NCI-H82 (cell line): ENCODE measurements at regions not wholly inside any gene's neighbourhood (a gene's known extent, or its start where the extent isn't known, plus 50 kb on each side); places are given as distances from the start of the nearest gene placed in this dataset.
"Not testable (repeated sequence)": the region's sequence is repeated elsewhere in the genome, so short reads cannot be mapped to it uniquely, and the experiment has no call there.

Experiments
- DNase-seq: peaks from one replicate; lab custom pipeline; 2025; lab: John Stamatoyannopoulos, UW

DNA sequence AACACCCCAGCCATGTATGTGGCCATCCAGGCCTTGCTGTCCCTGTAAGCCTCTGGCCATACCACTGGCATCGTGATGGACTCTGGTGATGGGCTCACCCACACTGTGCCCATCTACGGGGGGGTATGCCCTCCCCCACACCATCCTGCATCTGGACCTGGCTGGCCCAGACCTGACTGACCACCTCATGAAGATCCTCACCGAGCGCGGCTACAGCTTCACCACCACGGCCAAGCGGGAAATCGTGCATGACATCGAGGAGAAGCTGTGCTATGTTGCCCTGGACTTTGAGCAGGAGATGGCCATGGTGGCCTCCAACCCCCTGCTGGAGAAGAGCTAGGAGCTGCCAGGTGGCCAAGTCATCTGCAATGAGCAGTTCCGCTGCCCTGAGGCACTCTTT lies 80.4 kb upstream of the ZCCHC2 start:
- DNase-seq = no peak

DNA sequence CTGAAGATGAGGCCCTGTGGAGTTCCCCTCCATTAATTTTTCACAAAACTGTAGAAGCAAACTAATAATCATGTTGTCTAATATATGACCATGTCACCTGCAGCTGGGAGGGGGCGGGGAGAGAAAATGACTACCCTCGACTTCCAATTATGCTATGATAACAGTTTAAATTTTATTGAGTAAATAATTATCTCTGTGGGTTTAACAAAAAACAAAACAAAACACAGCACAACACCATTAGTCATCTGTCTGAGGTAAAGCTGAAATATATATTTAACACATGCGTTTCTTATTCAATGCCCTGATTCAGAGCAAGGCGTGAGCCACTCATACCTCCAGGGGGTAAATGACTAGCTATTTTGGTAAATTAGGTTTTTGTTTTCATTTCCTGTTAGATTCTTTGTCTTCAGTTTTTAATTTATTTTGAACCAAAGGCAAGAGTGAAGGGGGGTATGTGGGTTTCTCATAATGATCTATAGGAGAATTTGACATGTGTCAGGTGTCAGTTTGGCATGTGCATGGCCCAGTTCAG lies 77.4 kb upstream of the ZCCHC2 start:
- DNase-seq = no peak

DNA sequence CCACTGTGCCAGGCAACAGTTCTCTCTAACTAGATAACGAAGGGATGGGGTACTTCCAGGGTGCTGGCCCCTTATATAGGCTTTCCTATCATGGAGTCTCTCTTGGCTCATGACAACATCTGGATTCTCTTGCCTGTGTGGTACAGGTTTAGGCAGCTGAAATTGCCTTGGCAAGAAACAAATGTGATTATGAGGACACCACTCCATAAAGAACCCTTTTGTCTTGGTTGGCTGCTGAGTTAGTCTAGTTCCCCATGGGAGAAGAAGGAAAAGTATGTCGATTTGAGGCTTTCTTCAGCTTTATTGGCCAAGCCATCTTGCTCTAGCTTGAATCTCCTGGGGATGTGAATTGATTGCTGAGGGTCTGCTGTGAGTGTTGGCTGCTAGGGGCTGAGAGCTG lies 76.3 kb upstream of the ZCCHC2 start:
- no peak for DNase-seq

DNA sequence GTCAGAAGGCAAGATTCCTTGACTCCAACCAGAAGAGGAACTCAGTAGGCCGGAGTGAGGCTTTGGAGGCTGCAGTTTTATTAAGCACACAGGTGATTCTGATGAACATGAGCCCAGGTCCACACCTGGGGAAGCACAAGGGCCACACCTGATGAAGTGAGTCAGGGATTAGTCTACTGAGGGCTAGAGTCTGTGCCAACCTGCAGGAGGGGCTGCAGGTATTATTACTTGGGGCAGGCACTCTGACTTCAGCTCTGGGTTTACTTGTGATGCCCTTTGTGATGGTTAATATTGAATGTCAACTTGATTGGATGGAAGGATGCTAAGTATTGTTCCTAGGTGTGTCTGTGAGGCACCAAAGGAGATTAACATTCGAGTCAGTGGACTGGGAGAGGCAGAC lies 75.2 kb upstream of the ZCCHC2 start:
- DNase-seq = no peak

DNA sequence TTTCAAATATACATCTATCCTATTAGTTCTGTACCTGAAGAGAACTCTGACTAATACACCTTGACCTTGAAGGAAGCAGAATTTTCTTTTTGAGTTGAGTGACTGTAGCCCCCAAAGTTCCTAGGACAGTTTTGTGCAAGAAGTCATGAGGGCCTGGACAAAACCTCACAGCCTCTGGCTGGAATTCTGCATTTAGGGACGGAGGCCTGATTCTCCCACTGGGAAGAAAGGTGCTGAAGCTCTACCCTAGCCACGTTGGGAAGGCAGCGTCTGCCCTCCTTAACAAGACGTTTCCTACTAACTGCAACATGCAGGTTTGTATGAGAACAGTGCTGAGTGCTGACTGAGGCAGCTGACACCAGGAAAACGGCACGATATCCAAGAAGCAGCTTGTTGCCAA lies 74.4 kb upstream of the ZCCHC2 start:
- DNase-seq = no peak

DNA sequence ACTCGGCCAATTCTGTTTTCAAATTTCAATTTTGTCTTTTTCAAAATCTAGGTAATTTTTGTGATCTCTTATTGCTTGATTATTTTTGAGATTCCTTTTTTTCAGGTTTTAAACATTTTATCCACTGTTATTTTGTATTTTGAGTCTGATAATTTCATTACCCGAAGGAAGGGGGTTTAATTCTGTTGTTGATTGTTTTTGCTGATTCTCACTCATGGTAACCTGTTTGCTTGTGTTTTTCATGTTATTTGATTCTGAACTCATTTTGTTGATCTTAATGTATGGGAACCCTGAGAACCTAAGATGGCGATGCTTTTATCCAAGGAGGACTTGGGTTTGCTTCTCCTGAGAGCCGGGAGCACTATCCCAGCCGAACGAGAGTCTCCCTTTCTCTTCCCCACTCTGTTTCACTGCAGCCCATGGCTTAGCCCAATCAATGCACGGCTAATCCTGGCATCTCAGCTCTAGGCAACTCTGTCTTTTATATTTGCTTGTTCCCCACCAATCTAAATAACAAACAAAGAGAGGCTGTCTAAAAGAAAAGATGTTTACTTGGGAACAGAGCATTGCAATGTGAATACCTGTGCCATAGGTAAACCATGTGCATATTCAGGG lies 73.2 kb upstream of the ZCCHC2 start:
- no peak for DNase-seq

DNA sequence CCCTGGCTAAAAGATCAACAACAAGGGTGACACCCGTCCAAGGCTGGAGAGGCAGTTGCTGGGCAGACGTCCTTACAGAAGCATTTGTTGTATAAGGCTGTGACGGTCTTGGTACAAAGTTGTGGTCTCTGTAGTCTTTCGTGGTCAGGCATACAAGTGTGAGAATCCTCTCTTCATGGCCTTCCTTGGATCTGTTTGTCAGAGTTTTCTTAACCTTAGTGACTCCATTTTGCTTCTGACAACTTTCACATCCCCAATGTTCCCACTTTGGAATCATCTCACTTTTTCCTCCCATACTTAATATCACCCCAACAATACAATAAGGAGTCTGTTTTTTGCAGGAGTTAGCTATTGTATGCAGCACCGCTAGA lies 72.7 kb upstream of the ZCCHC2 start:
- no peak for DNase-seq

DNA sequence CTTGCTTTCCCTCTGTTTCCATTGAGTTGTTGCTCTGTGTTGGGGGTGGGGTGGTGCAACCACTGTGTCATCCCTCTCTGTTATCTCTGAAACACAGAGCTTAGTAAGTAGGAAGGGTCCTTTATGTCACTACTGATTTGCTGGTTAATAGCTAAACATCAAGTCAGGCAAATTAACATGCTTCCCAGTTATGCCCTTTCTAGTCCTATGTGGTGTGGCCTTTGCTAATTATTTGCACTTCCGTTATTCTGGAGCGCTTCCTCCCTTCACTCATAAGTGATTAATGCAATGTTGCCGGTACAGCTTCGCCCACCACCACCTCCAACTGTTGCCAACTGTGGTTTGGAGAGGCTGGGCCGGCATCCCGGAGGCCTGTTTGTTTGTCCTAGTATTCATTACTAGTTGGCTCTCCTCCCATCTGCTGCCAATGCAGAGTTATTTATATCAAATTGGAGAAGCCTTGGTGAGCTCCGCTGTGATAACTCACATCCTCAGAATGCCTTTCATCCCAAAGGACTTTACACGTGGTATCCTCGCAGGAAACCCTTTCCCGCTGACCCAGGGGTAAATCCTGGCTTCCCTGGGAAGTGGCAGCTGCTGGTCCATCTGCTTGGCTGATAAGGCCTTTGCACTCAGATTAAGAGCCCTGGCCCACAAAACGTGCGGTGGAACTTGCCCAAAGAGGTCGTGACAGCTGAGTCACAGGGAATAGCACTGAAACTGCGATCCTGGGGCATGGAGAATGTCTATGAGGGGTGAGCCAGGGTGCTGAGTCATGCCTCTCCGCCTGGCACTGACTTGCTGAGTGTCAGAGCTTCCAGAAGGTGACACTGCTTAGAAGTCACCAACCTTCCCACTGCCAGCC lies 72.0 kb upstream of the ZCCHC2 start:
- peak; percentile 95 for DNase-seq

DNA sequence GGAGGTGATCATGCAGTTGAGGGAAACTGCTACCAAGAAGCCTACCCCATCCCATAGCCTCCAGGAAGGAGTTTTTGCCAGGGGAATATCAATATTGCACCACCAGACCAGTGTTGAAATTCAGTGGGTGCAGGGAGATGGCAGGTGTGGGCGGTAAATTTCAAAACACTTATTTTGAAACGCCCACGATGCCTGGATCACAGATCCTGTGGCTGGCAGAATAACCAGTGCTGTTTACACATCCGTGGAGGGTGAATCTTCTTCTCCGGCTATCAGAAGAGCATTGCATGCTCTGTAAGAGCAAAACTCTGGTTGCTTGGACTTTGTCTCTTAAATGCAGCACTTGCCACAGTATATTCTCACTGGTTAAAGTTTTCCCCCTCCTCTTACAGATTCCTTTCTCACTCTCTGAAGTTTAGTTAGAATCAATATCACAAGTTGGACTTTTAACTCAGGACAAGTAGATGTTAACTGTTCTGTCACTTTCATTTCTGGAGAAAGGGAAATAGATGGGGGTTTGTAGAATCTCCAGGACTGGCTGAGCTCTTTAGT lies 70.5 kb upstream of the ZCCHC2 start:
- DNase-seq = no peak

DNA sequence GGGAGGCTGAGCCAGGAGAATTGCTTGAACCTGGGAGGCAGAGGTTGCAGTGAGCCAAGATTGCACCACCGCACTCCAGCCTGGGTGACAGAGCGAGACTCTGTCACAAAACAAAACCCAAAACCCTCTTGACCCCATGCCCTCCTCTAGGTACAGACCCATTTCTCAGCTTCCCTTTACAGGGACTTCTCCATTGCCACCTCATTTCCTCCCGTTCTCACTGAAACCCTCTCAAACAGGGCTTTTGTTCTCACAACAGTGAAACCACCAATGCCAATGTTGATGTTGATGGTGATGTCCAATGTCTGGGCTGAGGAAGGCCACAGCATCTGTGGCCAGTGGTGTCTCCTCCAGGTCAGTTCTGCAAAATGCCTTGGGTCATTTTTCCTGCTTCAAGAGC lies 69.0 kb upstream of the ZCCHC2 start:
- DNase-seq = no peak

DNA sequence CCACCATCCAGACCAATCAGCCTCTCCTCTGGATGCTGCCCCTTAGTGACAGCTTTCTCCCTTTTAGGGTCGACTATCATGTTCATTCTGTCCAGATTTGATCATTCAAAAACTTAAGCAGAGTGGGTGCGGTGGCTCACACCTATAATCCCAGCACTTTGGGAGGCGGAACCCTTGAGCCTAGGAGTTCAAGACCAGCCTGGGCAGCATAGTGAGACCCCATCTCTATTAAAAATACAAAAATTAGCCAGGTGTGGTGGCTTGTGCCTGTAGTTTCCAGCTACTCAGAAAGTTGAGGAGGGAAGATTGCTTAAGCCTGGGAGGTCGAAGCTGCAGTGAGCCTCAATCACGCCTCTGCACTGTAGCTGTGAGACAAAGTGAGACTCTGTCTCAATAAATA lies 68.3 kb upstream of the ZCCHC2 start:
- no peak for DNase-seq

DNA sequence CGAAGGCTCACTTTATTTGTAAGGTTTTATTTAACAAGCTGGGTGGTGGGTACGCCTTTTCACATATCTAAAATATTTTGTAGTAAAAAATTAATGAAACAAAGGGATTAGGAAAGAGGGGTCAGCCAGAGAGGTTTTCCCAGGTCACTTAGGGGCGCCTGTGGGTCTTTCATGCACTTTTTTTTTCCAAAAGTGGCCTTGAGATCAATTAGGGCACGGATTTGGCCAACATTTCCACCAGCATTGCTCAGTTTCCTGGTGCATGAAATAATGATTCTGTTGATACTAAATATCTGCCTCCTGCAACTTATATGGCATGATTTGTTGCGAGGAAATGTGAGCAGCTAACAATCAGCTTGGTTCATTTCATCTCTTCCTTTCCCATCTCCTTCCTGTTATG lies 67.6 kb upstream of the ZCCHC2 start:
- DNase-seq = no peak

DNA sequence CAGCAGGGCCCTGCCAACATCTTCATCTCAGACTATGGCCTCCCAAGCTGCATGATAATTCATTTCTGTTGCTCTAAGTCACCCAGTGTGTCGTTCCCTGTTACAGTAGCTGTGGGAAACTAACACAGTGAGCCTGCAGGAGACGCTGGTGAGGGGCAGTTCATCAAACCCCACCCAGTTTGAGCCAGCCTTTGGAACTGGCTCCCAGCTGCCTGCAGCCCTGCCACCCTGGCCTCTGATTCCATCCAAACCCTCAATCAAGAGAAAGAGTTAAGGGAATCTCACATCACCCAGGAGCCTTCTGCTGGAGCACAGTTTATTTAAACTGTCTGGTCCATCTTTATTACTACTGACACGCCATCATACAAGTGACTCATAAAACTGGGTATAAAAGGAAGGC lies 64.9 kb upstream of the ZCCHC2 start:
- peak; percentile 15 for DNase-seq

DNA sequence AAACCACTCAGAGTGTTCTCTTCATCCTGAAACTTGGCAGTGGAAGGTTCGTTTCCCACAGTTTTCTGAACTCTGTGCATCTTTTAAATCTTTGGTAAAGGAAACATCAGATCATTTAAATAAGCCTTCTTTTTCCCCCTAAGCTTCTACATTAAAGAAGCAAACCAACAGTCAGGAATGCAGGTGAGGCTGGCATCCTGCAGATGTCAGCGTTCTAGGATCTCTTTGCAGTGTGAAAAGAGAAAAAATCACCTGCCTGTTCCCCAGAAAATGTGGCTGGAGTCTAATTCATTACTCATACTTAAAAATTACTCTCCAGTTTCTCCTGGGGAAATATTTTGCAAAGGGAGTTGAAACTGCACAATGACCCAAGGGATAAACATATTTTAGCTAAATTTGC lies 64.5 kb upstream of the ZCCHC2 start:
- DNase-seq = no peak

DNA sequence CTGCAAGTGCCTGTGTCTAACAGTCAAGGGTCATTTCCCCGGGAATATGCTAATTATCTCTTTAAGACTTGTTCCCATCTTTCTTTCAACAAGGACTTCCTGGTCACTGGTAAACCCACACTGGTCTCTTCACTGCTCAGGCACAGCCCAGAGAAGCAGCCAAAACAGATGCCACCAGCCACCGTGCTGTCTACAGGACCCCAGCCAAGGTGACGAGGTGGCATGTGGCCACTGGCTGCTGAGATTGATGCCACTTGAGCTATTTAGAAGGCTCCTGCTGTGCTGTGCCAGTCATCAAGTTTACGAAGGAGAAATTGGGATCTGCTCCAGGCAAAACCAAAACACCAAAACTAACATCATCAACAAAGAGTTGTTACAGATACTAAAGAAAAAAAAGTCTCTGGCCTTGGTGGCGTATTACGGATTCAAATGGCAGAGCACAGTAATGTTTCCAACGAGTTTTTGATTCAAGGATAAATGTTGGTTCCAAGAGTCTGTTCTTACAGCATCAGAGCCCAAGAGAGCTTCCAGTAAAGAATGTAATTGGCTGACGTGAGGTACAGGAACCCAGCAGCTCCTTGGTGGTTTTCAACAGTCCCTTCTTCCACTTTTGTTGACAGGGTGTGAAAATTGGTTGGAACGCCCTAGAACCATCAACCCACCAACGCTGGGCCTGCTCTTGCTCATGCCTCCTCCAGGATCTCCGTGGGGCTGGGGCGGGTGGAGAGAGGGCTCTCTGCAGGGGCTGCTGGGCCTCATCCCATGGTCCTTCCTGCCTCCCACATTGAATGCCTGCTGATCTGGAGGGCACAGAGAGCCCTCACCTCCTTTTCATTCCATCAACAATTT lies 63.7 kb upstream of the ZCCHC2 start:
- no peak for DNase-seq

DNA sequence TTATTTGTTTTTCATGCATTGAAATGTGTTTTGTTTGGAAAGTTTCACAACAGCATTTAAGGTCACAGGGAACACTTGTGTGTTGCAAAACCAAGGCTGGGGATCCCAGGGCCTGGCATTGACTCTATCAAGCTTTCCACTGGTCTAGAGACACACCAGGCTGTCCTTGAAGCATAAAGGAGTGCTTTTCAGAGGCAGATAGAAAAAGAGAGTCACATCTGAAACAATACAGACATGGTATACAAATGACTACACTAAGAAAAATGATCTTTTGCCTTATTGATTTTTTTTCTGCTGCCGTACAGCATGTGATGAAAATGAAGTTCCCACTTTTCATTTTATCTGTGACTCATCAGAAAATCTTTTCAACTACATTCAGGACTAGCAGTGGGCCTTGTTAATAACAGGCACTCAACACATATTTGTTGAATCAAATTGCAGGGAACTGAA lies 61.9 kb upstream of the ZCCHC2 start:
- DNase-seq = no peak

DNA sequence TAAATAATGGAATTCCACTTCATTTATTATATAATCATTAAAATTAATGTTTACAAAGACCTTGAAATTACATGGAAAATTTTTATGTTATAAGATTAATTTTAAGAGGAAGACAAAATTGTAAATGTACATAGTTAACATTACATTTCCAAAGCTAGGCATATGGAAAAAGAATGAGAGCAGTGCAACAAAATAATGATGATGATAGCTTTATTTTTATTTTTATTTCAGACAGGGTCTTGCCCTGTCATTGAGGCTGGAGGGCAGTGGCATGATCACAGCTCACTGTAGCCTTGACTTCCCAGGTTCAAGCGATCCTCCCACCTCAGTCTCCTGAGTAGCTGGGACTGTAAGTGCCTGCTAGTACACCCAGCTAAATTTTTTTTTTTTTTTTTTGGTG lies 61.2 kb upstream of the ZCCHC2 start:
- DNase-seq = no peak

DNA sequence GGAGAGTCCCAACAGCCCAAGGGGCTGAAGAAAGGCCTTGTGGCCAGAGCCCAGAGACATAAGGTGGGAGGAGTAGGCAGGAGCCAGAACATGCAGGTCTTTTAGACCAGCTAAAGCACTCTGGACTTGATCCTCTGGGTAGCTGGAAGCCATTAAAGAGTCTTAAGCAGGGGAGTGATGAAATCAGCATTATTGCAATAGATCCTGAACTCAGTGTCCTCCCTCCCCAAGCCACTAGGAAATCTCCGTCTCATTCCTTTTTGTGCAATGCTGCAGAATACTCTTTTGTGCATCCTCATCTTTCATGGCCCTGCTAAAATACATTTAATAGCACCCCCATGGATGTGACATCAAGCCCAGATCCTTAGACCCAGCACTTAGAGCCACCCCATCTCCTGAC lies 58.6 kb upstream of the ZCCHC2 start:
- DNase-seq = no peak

DNA sequence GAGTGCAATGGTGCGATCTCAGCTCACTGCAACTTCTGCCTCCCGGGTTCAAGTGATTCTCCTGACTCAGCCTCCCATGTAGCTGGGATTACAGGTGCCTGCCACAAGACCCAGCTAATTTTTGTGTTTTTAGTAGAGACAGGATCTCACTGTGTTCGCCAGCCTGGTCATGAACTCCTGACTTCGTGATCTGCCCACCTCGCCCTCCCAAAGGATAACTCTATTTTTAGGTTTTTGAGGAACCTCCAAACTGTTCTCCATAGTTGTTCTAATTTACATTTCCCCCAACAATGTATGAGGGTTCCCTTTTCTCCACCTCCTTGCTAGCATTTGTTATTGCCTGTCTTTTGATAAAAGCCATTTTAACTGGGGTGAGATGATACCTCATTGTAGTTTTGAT lies 53.7 kb upstream of the ZCCHC2 start:
- DNase-seq = not testable (repeated sequence)
